ENCODE measurements at regions not wholly inside any gene's neighbourhood (a gene's known extent, or its start where the extent isn't known, plus 50 kb on each side); places are given as distances from the start of the nearest gene placed in this dataset.

DNA sequence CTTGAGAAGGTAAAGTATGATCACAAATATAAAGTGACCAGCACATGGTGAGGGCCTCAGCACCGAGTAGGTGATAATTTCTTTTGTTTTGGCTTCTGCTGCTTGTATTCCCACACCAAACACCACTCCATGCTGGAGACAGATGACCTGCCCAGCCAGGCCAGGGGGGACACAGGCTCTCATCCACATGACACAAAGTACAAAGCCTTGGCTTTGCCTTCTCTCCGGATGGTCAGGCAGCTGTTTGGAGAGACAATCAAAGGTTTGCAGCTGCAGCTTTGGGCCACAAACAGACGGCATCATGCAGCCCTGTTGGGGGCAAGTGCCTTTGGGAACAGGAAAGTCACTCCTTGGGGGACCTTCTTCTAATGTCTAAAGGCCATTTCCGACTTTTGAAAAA is 226.2 kb upstream of the KLF4 start:
- H3K27me3 ChIP-seq (replicated peaks in 1 of 2; ENCODE audit: control insufficient read depth in 2 of 2, extremely low read depth in 1 of 2, insufficient read depth in 2 of 2, low read length in 1 of 2) = no peaks in the 10 kb centered on the region
- DNase-seq (no peak), ATAC-seq (replicated peaks in 1 of 4) (no peak)
- no peak overlapping the region for H3K4me3 Mint-ChIP-seq
- peaks cover 0 to 4% of the 10 kb centered on the region in 2 donors for H3K27me3 Mint-ChIP-seq
- no peak overlapping the region for H3K4me3 ChIP-seq (ENCODE audit: control insufficient read depth in 1 of 2, extremely low read depth in 1 of 2, low read length in 1 of 2)
- CTCF ChIA-PET = no interaction called here
- no peak overlapping the region for H3K27ac Mint-ChIP-seq
- no peaks in the 10 kb centered on the region for H3K4me1 Mint-ChIP-seq
- H3K9me3 ChIP-seq = no peaks in the 10 kb centered on the region
- POLR2A ChIA-PET = no interaction called here
- no peaks in the 10 kb centered on the region for H3K4me1 ChIP-seq (ENCODE audit: control insufficient read depth in 1 of 2, extremely low read depth in 1 of 2, insufficient read depth in 2 of 2, low read length in 2 of 2)
- 60% methylated on average over 1 of the region's 4 CpGs for WGBS (ENCODE audit: insufficient coverage)
- H3K36me3 Mint-ChIP-seq = no peaks in the 10 kb centered on the region
- H3K27ac ChIP-seq (ENCODE audit: low read length) = no peak overlapping the region
- no peaks in the 10 kb centered on the region for H3K36me3 ChIP-seq (ENCODE audit: control insufficient read depth in 2 of 2, extremely low read depth in 1 of 2, insufficient read depth in 1 of 2, low read length in 1 of 2)
- H3K9me3 Mint-ChIP-seq = peaks cover 0 to 8% (median 0%) of the 10 kb centered on the region in 3 donors

DNA sequence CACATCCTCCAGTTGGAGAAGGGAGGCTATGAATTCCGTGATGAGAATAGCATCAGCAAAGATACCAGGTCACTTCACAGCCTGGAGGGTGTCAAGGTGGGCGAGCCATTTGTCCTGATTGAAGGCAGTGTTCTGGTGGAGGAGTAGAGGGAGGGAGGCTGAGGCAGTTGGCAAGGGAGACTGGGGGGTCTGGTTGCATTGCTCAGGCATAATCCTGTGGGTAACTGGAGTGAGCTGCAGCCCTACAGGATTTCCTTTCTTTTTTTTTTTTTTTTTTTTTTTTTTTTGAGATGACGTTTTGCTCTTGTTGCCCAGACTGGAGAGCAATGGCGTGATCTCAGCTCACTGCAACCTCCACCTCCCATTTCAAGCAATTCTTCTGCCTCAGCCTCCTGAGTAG is 223.9 kb upstream of the KLF4 start:
- H3K27ac ChIP-seq (ENCODE audit: low read length) = no peak overlapping the region
- H3K4me1 ChIP-seq (ENCODE audit: control insufficient read depth in 1 of 2, extremely low read depth in 1 of 2, insufficient read depth in 2 of 2, low read length in 2 of 2) = no peaks in the 10 kb centered on the region
- H3K9me3 ChIP-seq = no peaks in the 10 kb centered on the region
- H3K9me3 Mint-ChIP-seq = peaks cover 0 to 8% (median 0%) of the 10 kb centered on the region in 3 donors
- WGBS (ENCODE audit: insufficient coverage) = 65% methylated on average over 2 of the region's 4 CpGs
- ChIA-PET CTCF (interaction anchor here in 1 of 2 donors (0.6 kb wide), 1 partner anchor 1123 kb away, joined by 3 read pairs; no protein-coding TSS in a partner anchor), POLR2A (no interaction called here)
- no peaks in the 10 kb centered on the region for H3K4me1 Mint-ChIP-seq
- H3K4me3 Mint-ChIP-seq = no peak overlapping the region
- ATAC-seq (replicated peaks in 1 of 4) (no peak), DNase-seq (no peak)
- no peaks in the 10 kb centered on the region for H3K27me3 ChIP-seq (replicated peaks in 1 of 2; ENCODE audit: control insufficient read depth in 2 of 2, extremely low read depth in 1 of 2, insufficient read depth in 2 of 2, low read length in 1 of 2)
- H3K4me3 ChIP-seq (ENCODE audit: control insufficient read depth in 1 of 2, extremely low read depth in 1 of 2, low read length in 1 of 2) = no peak overlapping the region
- no peak overlapping the region for H3K27ac Mint-ChIP-seq
- peaks cover 0 to 4% of the 10 kb centered on the region in 2 donors for H3K27me3 Mint-ChIP-seq
- no peaks in the 10 kb centered on the region for H3K36me3 Mint-ChIP-seq
- H3K36me3 ChIP-seq (ENCODE audit: control insufficient read depth in 2 of 2, extremely low read depth in 1 of 2, insufficient read depth in 1 of 2, low read length in 1 of 2) = no peaks in the 10 kb centered on the region

DNA sequence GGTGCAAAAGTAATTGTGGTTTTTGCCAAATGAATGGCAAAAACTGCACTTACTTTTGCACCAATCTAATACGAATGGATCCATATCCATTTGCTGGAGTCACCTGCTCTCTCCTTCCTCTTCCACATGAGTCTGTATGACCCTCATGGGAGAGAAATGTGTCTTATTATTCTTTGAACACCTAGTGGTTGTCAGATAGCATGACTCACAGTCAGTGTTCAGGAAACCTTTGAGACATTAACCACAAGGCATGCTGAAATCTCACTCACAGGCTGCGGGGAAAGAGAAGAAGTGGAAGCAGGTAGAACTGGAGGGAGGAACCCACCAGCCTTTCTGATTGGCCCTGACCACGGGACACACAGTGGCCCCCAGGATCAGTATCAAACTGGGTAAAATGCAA is 222.8 kb upstream of the KLF4 start:
- Mint-ChIP-seq H3K9me3 (peaks cover 0 to 8% (median 0%) of the 10 kb centered on the region in 3 donors), H3K36me3 (no peaks in the 10 kb centered on the region), H3K27me3 (peaks cover 0 to 4% of the 10 kb centered on the region in 2 donors), H3K4me3 (no peak overlapping the region), H3K4me1 (no peaks in the 10 kb centered on the region), H3K27ac (no peak overlapping the region)
- 0% methylated on average over 2 of the region's 3 CpGs for WGBS (ENCODE audit: insufficient coverage)
- Histone ChIP-seq H3K4me1 (ENCODE audit: control insufficient read depth in 1 of 2, extremely low read depth in 1 of 2, insufficient read depth in 2 of 2, low read length in 2 of 2) (no peaks in the 10 kb centered on the region), H3K9me3 (no peaks in the 10 kb centered on the region), H3K27me3 (replicated peaks in 1 of 2; ENCODE audit: control insufficient read depth in 2 of 2, extremely low read depth in 1 of 2, insufficient read depth in 2 of 2, low read length in 1 of 2) (no peaks in the 10 kb centered on the region), H3K27ac (ENCODE audit: low read length) (no peak overlapping the region), H3K36me3 (ENCODE audit: control insufficient read depth in 2 of 2, extremely low read depth in 1 of 2, insufficient read depth in 1 of 2, low read length in 1 of 2) (no peaks in the 10 kb centered on the region), H3K4me3 (ENCODE audit: control insufficient read depth in 1 of 2, extremely low read depth in 1 of 2, low read length in 1 of 2) (no peak overlapping the region)
- POLR2A ChIA-PET = no interaction called here
- CTCF ChIA-PET = no interaction called here
- DNase-seq = no peak
- no peak for ATAC-seq (replicated peaks in 1 of 4)

DNA sequence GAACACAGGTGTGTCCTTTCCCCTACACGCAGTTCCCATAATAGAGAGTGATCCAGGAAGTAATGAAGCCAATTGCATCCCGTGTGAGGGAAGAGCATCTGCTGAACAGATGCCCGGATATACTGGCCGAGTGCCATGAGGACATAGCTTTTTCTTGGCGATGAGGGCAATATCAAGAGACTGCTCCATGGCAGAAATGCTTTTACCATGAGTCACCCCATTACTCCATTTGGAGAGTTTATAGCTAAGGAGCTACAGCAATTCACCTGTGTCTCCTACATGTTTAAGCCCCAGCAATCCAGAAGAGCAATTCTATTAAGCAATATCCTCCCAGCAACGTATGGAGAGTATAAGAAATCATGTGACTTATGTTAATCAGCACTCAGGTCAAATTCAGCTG is 222.0 kb upstream of the KLF4 start:
- POLR2A ChIA-PET = no interaction called here
- Mint-ChIP-seq H3K9me3 (peaks cover 0 to 8% (median 0%) of the 10 kb centered on the region in 3 donors), H3K27ac (no peak overlapping the region), H3K4me1 (no peaks in the 10 kb centered on the region), H3K36me3 (no peaks in the 10 kb centered on the region), H3K27me3 (peaks cover 0 to 4% of the 10 kb centered on the region in 2 donors), H3K4me3 (no peak overlapping the region)
- ATAC-seq (replicated peaks in 1 of 4) (no peak), DNase-seq (no peak)
- no peak overlapping the region for H3K4me3 ChIP-seq (ENCODE audit: control insufficient read depth in 1 of 2, extremely low read depth in 1 of 2, low read length in 1 of 2)
- no peak overlapping the region for H3K27ac ChIP-seq (ENCODE audit: low read length)
- H3K4me1 ChIP-seq (ENCODE audit: control insufficient read depth in 1 of 2, extremely low read depth in 1 of 2, insufficient read depth in 2 of 2, low read length in 2 of 2) = no peaks in the 10 kb centered on the region
- WGBS (ENCODE audit: insufficient coverage) = no CpG with 5 or more reads among the region's 6 CpGs
- no peaks in the 10 kb centered on the region for H3K9me3 ChIP-seq
- CTCF ChIA-PET = no interaction called here
- no peaks in the 10 kb centered on the region for H3K36me3 ChIP-seq (ENCODE audit: control insufficient read depth in 2 of 2, extremely low read depth in 1 of 2, insufficient read depth in 1 of 2, low read length in 1 of 2)
- no peaks in the 10 kb centered on the region for H3K27me3 ChIP-seq (replicated peaks in 1 of 2; ENCODE audit: control insufficient read depth in 2 of 2, extremely low read depth in 1 of 2, insufficient read depth in 2 of 2, low read length in 1 of 2)

DNA sequence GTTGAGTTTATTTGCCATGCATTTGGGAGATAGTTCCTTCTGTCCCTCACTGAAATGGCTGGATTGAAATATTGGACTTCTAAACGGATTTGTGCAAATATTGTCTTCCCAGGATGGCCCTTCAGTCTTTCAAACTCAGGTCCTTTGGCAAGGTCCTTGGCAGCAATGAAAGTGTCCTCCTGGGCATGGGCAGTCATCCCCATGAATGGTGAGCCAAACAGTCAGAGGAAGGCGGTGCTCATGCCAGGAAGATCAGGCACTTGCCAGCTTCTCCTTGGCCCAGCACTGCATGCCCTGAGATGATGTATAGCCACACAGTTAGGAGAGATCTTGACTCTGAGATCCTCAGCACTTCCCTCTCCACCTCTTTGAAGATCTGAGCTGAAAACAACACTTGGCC is 221.4 kb upstream of the KLF4 start:
- Histone ChIP-seq H3K9me3 (no peaks in the 10 kb centered on the region), H3K36me3 (ENCODE audit: control insufficient read depth in 2 of 2, extremely low read depth in 1 of 2, insufficient read depth in 1 of 2, low read length in 1 of 2) (no peaks in the 10 kb centered on the region), H3K4me1 (ENCODE audit: control insufficient read depth in 1 of 2, extremely low read depth in 1 of 2, insufficient read depth in 2 of 2, low read length in 2 of 2) (no peaks in the 10 kb centered on the region), H3K27ac (ENCODE audit: low read length) (no peak overlapping the region), H3K27me3 (replicated peaks in 1 of 2; ENCODE audit: control insufficient read depth in 2 of 2, extremely low read depth in 1 of 2, insufficient read depth in 2 of 2, low read length in 1 of 2) (no peaks in the 10 kb centered on the region), H3K4me3 (ENCODE audit: control insufficient read depth in 1 of 2, extremely low read depth in 1 of 2, low read length in 1 of 2) (no peak overlapping the region)
- Mint-ChIP-seq H3K9me3 (peaks cover 0 to 8% (median 0%) of the 10 kb centered on the region in 3 donors), H3K4me1 (no peaks in the 10 kb centered on the region), H3K4me3 (no peak overlapping the region), H3K36me3 (no peaks in the 10 kb centered on the region), H3K27ac (no peak overlapping the region), H3K27me3 (peaks cover 0 to 4% of the 10 kb centered on the region in 2 donors)
- DNase-seq = no peak
- POLR2A ChIA-PET = no interaction called here
- ATAC-seq (replicated peaks in 1 of 4) = no peak
- WGBS (ENCODE audit: insufficient coverage) = 40% methylated on average over 1 of the region's 2 CpGs
- CTCF ChIA-PET = no interaction called here

DNA sequence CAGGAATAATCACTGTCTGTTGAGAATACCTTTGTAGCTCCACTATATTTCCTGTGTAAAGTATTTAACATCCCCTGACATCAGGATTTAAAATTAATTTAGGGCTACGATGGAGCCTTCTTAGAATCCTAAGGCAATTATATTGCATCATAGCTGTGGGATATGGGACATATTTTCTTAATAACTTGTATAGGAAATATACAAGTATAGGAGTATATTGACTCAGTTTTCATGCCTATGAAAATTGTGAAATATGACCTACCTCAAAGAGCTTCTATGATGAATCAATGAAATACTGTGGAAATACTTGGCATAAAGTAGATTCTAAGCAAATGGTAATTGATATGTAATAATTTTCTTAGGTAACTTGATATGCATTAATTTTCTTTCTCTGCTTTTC is 221.0 kb upstream of the KLF4 start:
- Mint-ChIP-seq H3K27ac (no peak overlapping the region), H3K9me3 (peaks cover 0 to 8% (median 0%) of the 10 kb centered on the region in 3 donors), H3K4me3 (no peak overlapping the region), H3K36me3 (no peaks in the 10 kb centered on the region), H3K27me3 (peaks cover 0 to 4% of the 10 kb centered on the region in 2 donors), H3K4me1 (no peaks in the 10 kb centered on the region)
- ATAC-seq (replicated peaks in 1 of 4) = no peak
- no peak overlapping the region for H3K4me3 ChIP-seq (ENCODE audit: control insufficient read depth in 1 of 2, extremely low read depth in 1 of 2, low read length in 1 of 2)
- WGBS (ENCODE audit: insufficient coverage) = no CpG with 5 or more reads among the region's 1 CpG
- ChIA-PET POLR2A (no interaction called here), CTCF (no interaction called here)
- no peaks in the 10 kb centered on the region for H3K36me3 ChIP-seq (ENCODE audit: control insufficient read depth in 2 of 2, extremely low read depth in 1 of 2, insufficient read depth in 1 of 2, low read length in 1 of 2)
- no peak overlapping the region for H3K27ac ChIP-seq (ENCODE audit: low read length)
- DNase-seq = no peak
- no peaks in the 10 kb centered on the region for H3K4me1 ChIP-seq (ENCODE audit: control insufficient read depth in 1 of 2, extremely low read depth in 1 of 2, insufficient read depth in 2 of 2, low read length in 2 of 2)
- no peaks in the 10 kb centered on the region for H3K27me3 ChIP-seq (replicated peaks in 1 of 2; ENCODE audit: control insufficient read depth in 2 of 2, extremely low read depth in 1 of 2, insufficient read depth in 2 of 2, low read length in 1 of 2)
- H3K9me3 ChIP-seq = no peaks in the 10 kb centered on the region

DNA sequence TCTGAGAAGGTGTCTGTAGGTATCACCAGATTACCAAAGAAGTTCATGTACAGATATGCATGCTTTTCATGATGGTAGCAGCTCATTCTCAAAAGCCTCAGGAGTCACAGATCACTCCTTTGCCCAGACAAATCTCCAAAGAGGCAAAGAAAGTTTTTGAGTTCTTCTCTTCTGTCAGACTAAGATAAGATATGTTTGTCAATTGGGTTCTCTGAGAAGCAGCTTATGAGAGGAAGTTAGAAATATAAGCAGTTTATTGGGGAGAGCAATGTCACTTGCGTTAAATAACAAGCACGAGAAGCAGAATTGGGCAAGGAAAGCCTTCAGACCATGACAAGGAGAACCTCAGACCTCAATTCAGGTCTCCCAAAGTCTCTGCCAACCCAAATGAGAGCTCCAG is 219.2 kb upstream of the KLF4 start:
- ChIA-PET POLR2A (interaction anchor here in 1 of 2 donors (0.6 kb wide), 1 partner anchor 892 kb away, joined by 3 read pairs; no protein-coding TSS in a partner anchor), CTCF (no interaction called here)
- H3K27ac Mint-ChIP-seq = no peak overlapping the region

More for the DNA sequence above, 219.2 kb upstream of the KLF4 start:
- no peaks in the 10 kb centered on the region for H3K4me1 ChIP-seq (ENCODE audit: control insufficient read depth in 1 of 2, extremely low read depth in 1 of 2, insufficient read depth in 2 of 2, low read length in 2 of 2)
- H3K4me3 Mint-ChIP-seq = no peak overlapping the region
- H3K36me3 ChIP-seq (ENCODE audit: control insufficient read depth in 2 of 2, extremely low read depth in 1 of 2, insufficient read depth in 1 of 2, low read length in 1 of 2) = no peaks in the 10 kb centered on the region
- DNase-seq = no peak
- no peak overlapping the region for H3K27ac ChIP-seq (ENCODE audit: low read length)
- no peaks in the 10 kb centered on the region for H3K27me3 ChIP-seq (replicated peaks in 1 of 2; ENCODE audit: control insufficient read depth in 2 of 2, extremely low read depth in 1 of 2, insufficient read depth in 2 of 2, low read length in 1 of 2)
- H3K36me3 Mint-ChIP-seq = no peaks in the 10 kb centered on the region
- no peak for ATAC-seq (replicated peaks in 1 of 4)
- H3K27me3 Mint-ChIP-seq = peaks cover 0 to 4% of the 10 kb centered on the region in 2 donors
- peaks cover 0 to 9% (median 1%) of the 10 kb centered on the region in 3 donors for H3K9me3 Mint-ChIP-seq
- 94% methylated on average over 2 of the region's 2 CpGs for WGBS (ENCODE audit: insufficient coverage)
- H3K9me3 ChIP-seq = no peaks in the 10 kb centered on the region
- no peaks in the 10 kb centered on the region for H3K4me1 Mint-ChIP-seq
- no peak overlapping the region for H3K4me3 ChIP-seq (ENCODE audit: control insufficient read depth in 1 of 2, extremely low read depth in 1 of 2, low read length in 1 of 2)
